Activated CD4-positive, alpha-beta T cell treated with anti-CD3 and anti-CD28 coated beads, Interleukin-2, Interleukin-4, amounts not matched to agents 100 ng/mL and 50 ng/mL, durations not matched to agents 16 hours and 8 hours (primary cell): ENCODE measurements at regions not wholly inside any gene's neighbourhood (a gene's known extent, or its start where the extent isn't known, plus 50 kb on each side); places are given as distances from the start of the nearest gene placed in this dataset.

Experiments
- DNase-seq: peaks from one replicate; pipeline ENCODE4 v3.0.0-alpha.2; 2020; ENCODE audit warnings: low spot score

GRCh38 chr22:48811885-48812284, 1015.8 kb downstream of the BRD1 start:
- DNase-seq = no peak

GRCh38 chr22:48808038-48808960, 1019.4 kb downstream of the BRD1 start:
- DNase-seq = no peak

- no peak for DNase-seq
Measured at GRCh38 chr22:48807155-48807554, 1020.5 kb downstream of the BRD1 start.

- DNase-seq = no peak
Measured at GRCh38 chr22:48806227-48806781, 1021.4 kb downstream of the BRD1 start.

GRCh38 chr22:48805516-48805915, 1022.2 kb downstream of the BRD1 start:
- no peak for DNase-seq

GRCh38 chr22:48804811-48805301, 1022.8 kb downstream of the BRD1 start:
- DNase-seq = no peak

- DNase-seq = no peak
Measured at GRCh38 chr22:48803948-48804810, 1023.5 kb downstream of the BRD1 start.

- DNase-seq = no peak
Measured at GRCh38 chr22:48803171-48803947, 1024.3 kb downstream of the BRD1 start.

- DNase-seq = no peak
Measured at GRCh38 chr22:48802576-48802975, 1025.1 kb downstream of the BRD1 start.

- DNase-seq = no peak
Measured at GRCh38 chr22:48800886-48801607, 1026.6 kb downstream of the BRD1 start.

GRCh38 chr22:48800036-48800885, 1027.4 kb downstream of the BRD1 start:
- no peak for DNase-seq

- DNase-seq = no peak
Measured at GRCh38 chr22:48799227-48799970, 1028.3 kb downstream of the BRD1 start.

GRCh38 chr22:48798281-48799226, 1029.1 kb downstream of the BRD1 start:
- no peak for DNase-seq

GRCh38 chr22:48797731-48798130, 1029.9 kb downstream of the BRD1 start:
- no peak for DNase-seq

GRCh38 chr22:48796310-48797015, 1031.2 kb downstream of the BRD1 start:
- no peak for DNase-seq

GRCh38 chr22:48795664-48796063, 1032.0 kb downstream of the BRD1 start:
- no peak for DNase-seq

- no peak for DNase-seq
Measured at GRCh38 chr22:48794906-48795305, 1032.8 kb downstream of the BRD1 start.
